IMR-90 (cell line): ENCODE measurements at regions not wholly inside any gene's neighbourhood (a gene's known extent, or its start where the extent isn't known, plus 50 kb on each side); places are given as distances from the start of the nearest gene placed in this dataset.

Experiments
- ATAC-seq: fragments of 200-7000 bp; cut with Tn5 transposase; 2 replicates; pipeline ENCODE4 v1.9.1; 2020; ENCODE audit warnings: low read depth, mild to moderate bottlenecking, moderate library complexity
- BruUV-seq: library from RNA; stranded (reverse); fragments of 400-500 nt; replicated peaks from 2 replicates; lab custom pipeline; 2021; lab: Mats Ljungman, UMichigan
- CTCF ChIA-PET: fragments of 300-600 bp; formaldehyde crosslinking; extraction: SDS; loops from one replicate; lab custom pipeline; 2021; ENCODE audit warnings: antibody characterized with exemption; lab: Yijun Ruan, JAX
- POLR2A ChIA-PET: fragments of 300-600 bp; sonication (Branson Sonifier 250); formaldehyde crosslinking; loops from one replicate; lab custom pipeline; 2022; ENCODE audit warnings: antibody characterized with exemption; ENCODE audit not compliant: unreplicated experiment; lab: Charles Lee
- DNase-seq: peaks from one replicate; pipeline ENCODE4 v3.0.0; 2013
- H2AFZ ChIP-seq: replicated peaks from 2 replicates; pipeline ENCODE3; 2013; ENCODE audit warnings: low read length, mild to moderate bottlenecking; ENCODE audit not compliant: poor library complexity
- H2AK5ac ChIP-seq: 2 replicates; pipeline ENCODE4 v1.6.1; 2013; ENCODE audit warnings: low read depth, low read length, inconsistent platforms
- H2AK9ac ChIP-seq: replicated peaks from 2 replicates; pipeline ENCODE3; 2013; ENCODE audit warnings: mild to moderate bottlenecking, low read depth, low read length, moderate library complexity; ENCODE audit not compliant: poor library complexity
- H2BK120ac ChIP-seq: 2 replicates; pipeline ENCODE4 v1.6.1; 2013; ENCODE audit warnings: low read depth, low read length, inconsistent platforms
- H2BK15ac ChIP-seq: 3 replicates; pipeline ENCODE4 v1.6.1; 2013; ENCODE audit warnings: low read depth, low read length, inconsistent platforms
- H2BK20ac ChIP-seq: 2 replicates; pipeline ENCODE4 v1.6.1; 2013; ENCODE audit warnings: low read depth, mild to moderate bottlenecking, inconsistent platforms, low read length, moderate library complexity
- H2BK5ac ChIP-seq: 2 replicates; pipeline ENCODE4 v1.6.1; 2013; ENCODE audit warnings: mild to moderate bottlenecking, low read depth, low read length, inconsistent platforms; ENCODE audit not compliant: poor library complexity, severe bottlenecking
- H3K14ac ChIP-seq: replicated peaks from 2 replicates; pipeline ENCODE4 v1.6.1; 2013; ENCODE audit warnings: low read depth, low read length, inconsistent platforms
- H3K18ac ChIP-seq: 2 replicates; pipeline ENCODE4 v1.6.1; 2013; ENCODE audit warnings: low read depth, low read length, control low read depth
- H3K23ac ChIP-seq: 2 replicates; pipeline ENCODE4 v1.6.1; 2013; ENCODE audit warnings: low read depth, low read length, inconsistent platforms
- H3K27ac ChIP-seq: 2 replicates; pipeline ENCODE4 v1.5.1; 2013; ENCODE audit warnings: mild to moderate bottlenecking, control low read depth, low read length; ENCODE audit not compliant: insufficient read depth
- H3K27me3 ChIP-seq: 2 replicates; pipeline ENCODE4 v1.6.1; 2013; ENCODE audit warnings: low read length; ENCODE audit not compliant: control insufficient read depth, insufficient read depth
- H3K36me3 ChIP-seq: 2 replicates; pipeline ENCODE4 v1.6.1; 2013; ENCODE audit warnings: low read length, mixed read lengths; ENCODE audit not compliant: control insufficient read depth, insufficient read depth
- H3K4ac ChIP-seq: 2 replicates; pipeline ENCODE4 v1.6.1; 2013; ENCODE audit warnings: low read depth, low read length, inconsistent platforms
- H3K4me1 ChIP-seq: 2 replicates; pipeline ENCODE4 v1.6.1; 2013; ENCODE audit warnings: low read length, mixed read lengths; ENCODE audit not compliant: control insufficient read depth, insufficient read depth
- H3K4me2 ChIP-seq: 2 replicates; pipeline ENCODE4 v1.6.1; 2013; ENCODE audit warnings: low read depth, mild to moderate bottlenecking, control low read depth, low read length, moderate library complexity
- H3K4me3 ChIP-seq: 2 replicates; pipeline ENCODE4 v1.5.1; 2013; ENCODE audit warnings: low read depth, mild to moderate bottlenecking, control low read depth, low read length, moderate library complexity; ENCODE audit not compliant: insufficient read depth
- H3K56ac ChIP-seq: 2 replicates; pipeline ENCODE4 v1.6.1; 2013; ENCODE audit warnings: low read length, inconsistent platforms; ENCODE audit not compliant: insufficient read depth; ENCODE audit errors: extremely low read depth
- H3K79me1 ChIP-seq, 2 experiments: 2 replicates each; pipeline ENCODE4 v1.6.1; 2013; ENCODE audit warnings: low read length in 2 of 2, inconsistent platforms in 1 of 2, low read depth in 1 of 2
- H3K9ac ChIP-seq: 2 replicates; pipeline ENCODE4 v1.6.1; 2013; ENCODE audit warnings: low read depth, low read length, control low read depth
- H3K9me1 ChIP-seq: 2 replicates; pipeline ENCODE4 v1.6.1; 2013; ENCODE audit warnings: low read length, inconsistent platforms; ENCODE audit not compliant: insufficient read depth
- H3K9me3 ChIP-seq: 2 replicates; pipeline ENCODE4 v1.6.1; 2013; ENCODE audit warnings: low read length; ENCODE audit not compliant: control insufficient read depth, insufficient read depth
- H4K20me1 ChIP-seq: 2 replicates; pipeline ENCODE4 v1.6.1; 2013; ENCODE audit warnings: low read length, inconsistent platforms; ENCODE audit not compliant: insufficient read depth
- H4K5ac ChIP-seq: 2 replicates; pipeline ENCODE4 v1.6.1; 2013; ENCODE audit warnings: mild to moderate bottlenecking, low read depth, low read length, control low read depth
- H4K8ac ChIP-seq, 2 experiments: 2 replicates each; pipeline ENCODE4 v1.6.1; 2013; ENCODE audit warnings: low read depth in 2 of 2, low read length in 2 of 2, control low read depth in 1 of 2, inconsistent platforms in 1 of 2
- H4K91ac ChIP-seq: 2 replicates; pipeline ENCODE4 v1.6.1; 2013; ENCODE audit warnings: low read depth, low read length, inconsistent platforms; ENCODE audit not compliant: insufficient read depth
- BHLHE40 ChIP-seq: fragments of 150-350 bp; IDR thresholded peaks from 2 replicates; pipeline ENCODE4 v1.6.1; 2016; ENCODE audit warnings: mild to moderate bottlenecking, low read depth, low read length
- CEBPB ChIP-seq: IDR thresholded peaks from 2 replicates; pipeline ENCODE4 v1.6.1; 2012; ENCODE audit warnings: low read depth, low read length, improper control_type of control experiment
- CHD1 ChIP-seq: IDR thresholded peaks from 2 replicates; pipeline ENCODE4 v1.6.1; 2012; ENCODE audit warnings: low read depth, low read length, improper control_type of control experiment
- CTCF ChIP-seq: conservative IDR thresholded peaks from 2 replicates; pipeline ENCODE4 v1.5.1; 2012; ENCODE audit warnings: mild to moderate bottlenecking, low read depth, low read length, improper control_type of control experiment
- FOS ChIP-seq: fragments of 150-350 bp; IDR thresholded peaks from 2 replicates; pipeline ENCODE4 v1.6.1; 2016; ENCODE audit warnings: low read depth, low read length
- MAFK ChIP-seq: IDR thresholded peaks from 2 replicates; pipeline ENCODE4 v1.6.1; 2012; ENCODE audit warnings: low read depth, low read length, improper control_type of control experiment
- MAZ ChIP-seq: IDR thresholded peaks from 2 replicates; pipeline ENCODE4 v1.6.1; 2012; ENCODE audit warnings: low read depth, mild to moderate bottlenecking, low read length, improper control_type of control experiment, moderate library complexity, borderline replicate concordance
- MXI1 ChIP-seq: IDR thresholded peaks from 2 replicates; pipeline ENCODE4 v1.6.1; 2012; ENCODE audit warnings: low read depth, mild to moderate bottlenecking, low read length, moderate library complexity, borderline replicate concordance
- NFE2L2 ChIP-seq: fragments of 150-350 bp; IDR thresholded peaks from 2 replicates; pipeline ENCODE4 v1.6.1; 2016; ENCODE audit warnings: low read depth, mild to moderate bottlenecking, low read length
- POLR2A ChIP-seq: IDR thresholded peaks from 2 replicates; pipeline ENCODE4 v1.6.1; 2012; ENCODE audit warnings: mild to moderate bottlenecking, low read depth, low read length
- RAD21 ChIP-seq: IDR thresholded peaks from 2 replicates; pipeline ENCODE4 v1.6.1; 2012; ENCODE audit warnings: low read length, improper control_type of control experiment
- RCOR1 ChIP-seq: IDR thresholded peaks from 2 replicates; pipeline ENCODE4 v1.6.1; 2012; ENCODE audit warnings: mild to moderate bottlenecking, low read length, improper control_type of control experiment; ENCODE audit not compliant: insufficient replicate concordance
- RFX5 ChIP-seq: IDR thresholded peaks from 2 replicates; pipeline ENCODE4 v1.8.0; 2012; ENCODE audit warnings: low read depth, mild to moderate bottlenecking, low read length, moderate library complexity
- SMC3 ChIP-seq: fragments of 150-350 bp; IDR thresholded peaks from 2 replicates; pipeline ENCODE4 v1.6.1; 2016; ENCODE audit warnings: low read depth, mild to moderate bottlenecking, antibody characterized with exemption, low read length, moderate library complexity
- USF2 ChIP-seq: fragments of 150-350 bp; IDR thresholded peaks from 2 replicates; pipeline ENCODE4 v1.6.1; 2017; ENCODE audit warnings: mild to moderate bottlenecking, antibody characterized with exemption, low read length, low read depth
- WGBS, 2 experiments: methylation state at CpG; one replicate each; pipeline versions ENCODE4 v1.1.5 to v1.1.7; 2013; ENCODE audit warnings: missing lambda C conversion rate in 2 of 2; ENCODE audit not compliant: insufficient read length in 1 of 2; ENCODE audit errors: extremely low coverage in 2 of 2; 5-methylcytosine and 5-hydroxymethylcytosine counted together
- dilution Hi-C: fragments of 300-500 bp; cut with HindIII; formaldehyde crosslinking; loops from one replicate; pipeline ENCODE4 v1.14.3; 2018; ENCODE audit warnings: low sequenced_read_pairs; ENCODE audit not compliant: unreplicated experiment
- in situ Hi-C: fragments of 300-500 bp; cut with MboI; formaldehyde crosslinking; loops from 3 replicates; pipeline ENCODE4 v1.14.3; 2019; ENCODE audit warnings: low sequenced_read_pairs, inconsistent platforms, mixed read lengths
- intact Hi-C: fragments of 100-400 bp; cut with micrococcal nuclease; formaldehyde crosslinking; loops from 2 replicates; pipeline ENCODE4 v1.10.0; 2022
- TF ChIP-seq, protein P1 (sequence below): fragments of 150-350 bp; IDR thresholded peaks from 2 replicates; pipeline ENCODE4 v1.6.1; 2016; ENCODE audit warnings: low read depth, mild to moderate bottlenecking, low read length, moderate library complexity, borderline replicate concordance

- in situ Hi-C loops = no loop called here
- no peak overlapping the region for H3K4ac ChIP-seq
- no TSS peak for BruUV-seq
- H4K91ac ChIP-seq = no peak overlapping the region
- TF ChIP-seq NFE2L2 = no peak
- no peak for TF ChIP-seq RCOR1
- no peak for TF ChIP-seq CHD1
- no peak for TF ChIP-seq POLR2A
- no peak for TF ChIP-seq BHLHE40
- TF ChIP-seq MAFK = no peak
- TF ChIP-seq, protein P1, sequence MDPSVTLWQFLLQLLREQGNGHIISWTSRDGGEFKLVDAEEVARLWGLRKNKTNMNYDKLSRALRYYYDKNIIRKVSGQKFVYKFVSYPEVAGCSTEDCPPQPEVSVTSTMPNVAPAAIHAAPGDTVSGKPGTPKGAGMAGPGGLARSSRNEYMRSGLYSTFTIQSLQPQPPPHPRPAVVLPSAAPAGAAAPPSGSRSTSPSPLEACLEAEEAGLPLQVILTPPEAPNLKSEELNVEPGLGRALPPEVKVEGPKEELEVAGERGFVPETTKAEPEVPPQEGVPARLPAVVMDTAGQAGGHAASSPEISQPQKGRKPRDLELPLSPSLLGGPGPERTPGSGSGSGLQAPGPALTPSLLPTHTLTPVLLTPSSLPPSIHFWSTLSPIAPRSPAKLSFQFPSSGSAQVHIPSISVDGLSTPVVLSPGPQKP = no peak
- TF ChIP-seq RFX5 = no peak
- no peak for TF ChIP-seq SMC3
- TF ChIP-seq CTCF = no peak
- TF ChIP-seq RAD21 = no peak
- no peak for TF ChIP-seq CEBPB
- no peak for TF ChIP-seq USF2
- no peak for TF ChIP-seq MXI1
- no peak for TF ChIP-seq FOS
- no peak for TF ChIP-seq MAZ
- no peak overlapping the region for H3K4me2 ChIP-seq
- H3K79me1 ChIP-seq = no peaks in the 10 kb centered on the region
- no peaks in the 10 kb centered on the region for H3K27me3 ChIP-seq
- H3K23ac ChIP-seq = no peak overlapping the region
- no peaks in the 10 kb centered on the region for H4K20me1 ChIP-seq
- H3K9ac ChIP-seq = no peak overlapping the region
- H2AFZ ChIP-seq = no peak overlapping the region
- CTCF ChIA-PET = no interaction called here
- H3K4me3 ChIP-seq = no peak overlapping the region
- WGBS, 2 experiments = 80% methylated on average over 1 of the region's 3 CpGs; no CpG with 5 or more reads in 1 of the 2 experiments
- DNase-seq = no peak
- H3K9me1 ChIP-seq = 0 out of 2 replicates have a peak, but pooled peaks cover 2% of the 10 kb centered on the region
- H4K5ac ChIP-seq = no peak overlapping the region
- no peak overlapping the region for H2BK5ac ChIP-seq
- no peak overlapping the region for H3K56ac ChIP-seq
- H3K27ac ChIP-seq = no peak overlapping the region
- peak overlapping the region; percentile 50 for H2AK9ac ChIP-seq
- no peak overlapping the region for H4K8ac ChIP-seq
- peaks cover 4% of the 10 kb centered on the region for H3K4me1 ChIP-seq
- H2AK5ac ChIP-seq = no peak overlapping the region
- dilution Hi-C loops = no loop called here
- intact Hi-C loops = no loop called here
- no peak overlapping the region for H2BK120ac ChIP-seq
- no peaks in the 10 kb centered on the region for H3K36me3 ChIP-seq
- POLR2A ChIA-PET = no interaction called here
- H3K14ac ChIP-seq = no peak overlapping the region
- no peak for ATAC-seq
- peaks cover 10% of the 10 kb centered on the region for H3K9me3 ChIP-seq
- no peak overlapping the region for H2BK15ac ChIP-seq
- H2BK20ac ChIP-seq = no peak overlapping the region
- no peak overlapping the region for H3K18ac ChIP-seq
These were observed 59.2 kb upstream of the SHISAL1 start for GRCh38 chr22:44371741-44372525.
